ENCODE measurements at regions not wholly inside any gene's neighbourhood (a gene's known extent, or its start where the extent isn't known, plus 50 kb on each side); places are given as distances from the start of the nearest gene placed in this dataset.

- Histone ChIP-seq H3K27ac (no peak overlapping the region), H3K4me1 (no peaks in the 10 kb centered on the region), H3K9me3 (peaks cover 7% of the 10 kb centered on the region), H3K27me3 (no peaks in the 10 kb centered on the region), H3K36me3 (no peaks in the 10 kb centered on the region), H3K4me3 (no peak overlapping the region)
- TF ChIP-seq POLR2AphosphoS5 (IDR thresholded peaks at IDR 0.05): no peak
- no peak for TF ChIP-seq EP300 (IDR thresholded peaks at IDR 0.05)
- TF ChIP-seq CTCF (IDR thresholded peaks at IDR 0.05): no peak
- TF ChIP-seq POLR2A (IDR thresholded peaks at IDR 0.05): no peak
- DNase-seq (ENCODE audit: low spot score in 2 of 2): no peak
- whole genome bisulfite sequencing: 74% methylated on average over 6 of the region's 6 CpGs
Observed at GRCh38 chr14:38103542-38104225, 104.0 kb upstream of the SSTR1 start.

- Histone ChIP-seq H3K4me1 (no peaks in the 10 kb centered on the region), H3K4me3 (no peak overlapping the region), H3K36me3 (no peaks in the 10 kb centered on the region), H3K27ac (no peak overlapping the region), H3K27me3 (no peaks in the 10 kb centered on the region), H3K9me3 (peaks cover 7% of the 10 kb centered on the region)
- 67% methylated on average over 9 of the region's 9 CpGs for WGBS
- DNase-seq (ENCODE audit: low spot score in 2 of 2): no peak
- no peak for TF ChIP-seq CTCF (IDR thresholded peaks at IDR 0.05)
- no peak for TF ChIP-seq POLR2A (IDR thresholded peaks at IDR 0.05)
- no peak for TF ChIP-seq POLR2AphosphoS5 (IDR thresholded peaks at IDR 0.05)
- no peak for TF ChIP-seq EP300 (IDR thresholded peaks at IDR 0.05)
Observed at GRCh38 chr14:38105106-38105702, 102.5 kb upstream of the SSTR1 start.

GRCh38 chr14:38107216-38107631 lies 100.5 kb upstream of the SSTR1 start:
- no peak for DNase-seq (ENCODE audit: low spot score in 2 of 2)
- Histone ChIP-seq H3K4me3 (no peak overlapping the region), H3K9me3 (no peaks in the 10 kb centered on the region), H3K36me3 (no peaks in the 10 kb centered on the region), H3K27me3 (no peaks in the 10 kb centered on the region), H3K27ac (no peak overlapping the region), H3K4me1 (no peaks in the 10 kb centered on the region)
- TF ChIP-seq CTCF (IDR thresholded peaks at IDR 0.05) (no peak), POLR2AphosphoS5 (IDR thresholded peaks at IDR 0.05) (no peak), EP300 (IDR thresholded peaks at IDR 0.05) (no peak), POLR2A (IDR thresholded peaks at IDR 0.05) (no peak)
- 92% methylated on average over 2 of the region's 2 CpGs for WGBS

DNA sequence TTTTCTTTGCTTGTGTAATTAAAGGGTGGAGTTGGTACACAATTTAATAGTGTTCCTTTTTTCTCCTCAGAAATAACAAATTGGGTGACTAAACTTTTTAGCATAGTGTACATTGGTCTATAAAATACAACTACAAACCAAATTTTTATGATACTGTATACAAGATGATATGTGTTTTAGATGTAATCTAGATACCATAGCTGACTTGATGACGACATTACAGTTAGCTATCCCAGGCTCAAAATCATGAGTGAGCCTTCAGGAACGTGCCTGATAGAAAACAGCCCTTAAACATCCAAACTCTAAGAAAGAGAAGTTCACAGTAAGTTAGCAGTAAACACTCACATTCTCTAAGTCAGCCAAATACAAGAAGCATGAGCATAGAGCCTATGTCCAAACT lies 99.0 kb upstream of the SSTR1 start:
- H3K27ac ChIP-seq: no peak overlapping the region
- no peaks in the 10 kb centered on the region for H3K27me3 ChIP-seq
- WGBS: 41% methylated on average over 2 of the region's 2 CpGs
- H3K4me1 ChIP-seq: no peaks in the 10 kb centered on the region
- H3K9me3 ChIP-seq: no peaks in the 10 kb centered on the region
- TF ChIP-seq CTCF (IDR thresholded peaks at IDR 0.05) (no peak), POLR2AphosphoS5 (IDR thresholded peaks at IDR 0.05) (no peak)
- no peak overlapping the region for H3K4me3 ChIP-seq
- no peak for DNase-seq (ENCODE audit: low spot score in 2 of 2)
- H3K36me3 ChIP-seq: no peaks in the 10 kb centered on the region

GRCh38 chr14:38110258-38110657 lies 97.4 kb upstream of the SSTR1 start:
- WGBS: 69% methylated on average over 1 of the region's 1 CpG
- TF ChIP-seq CTCF (IDR thresholded peaks at IDR 0.05) (no peak), POLR2AphosphoS5 (IDR thresholded peaks at IDR 0.05) (no peak), POLR2A (IDR thresholded peaks at IDR 0.05) (no peak), EP300 (IDR thresholded peaks at IDR 0.05) (no peak)
- no peaks in the 10 kb centered on the region for H3K9me3 ChIP-seq
- H3K36me3 ChIP-seq: no peaks in the 10 kb centered on the region
- no peaks in the 10 kb centered on the region for H3K27me3 ChIP-seq
- H3K4me1 ChIP-seq: no peaks in the 10 kb centered on the region
- H3K4me3 ChIP-seq: no peak overlapping the region
- H3K27ac ChIP-seq: no peak overlapping the region
- DNase-seq (ENCODE audit: low spot score in 2 of 2): no peak
